Gastroesophageal sphincter (tissue), 3 donors: ENCODE measurements at regions not wholly inside any gene's neighbourhood (a gene's known extent, or its start where the extent isn't known, plus 50 kb on each side); places are given as distances from the start of the nearest gene placed in this dataset.

ENCODE experiments used
- POLR2A ChIP-seq, 2 donors: fragments of 450-650 bp; IDR thresholded peaks; one replicate each; pipeline ENCODE4 v1.6.1; 2017; ENCODE audit warnings: antibody characterized with exemption in 2 of 2, mild to moderate bottlenecking in 2 of 2, moderate library complexity in 1 of 2
- TF ChIP-seq, protein P1 (sequence below), 4 experiments: fragments of 200-600 bp in 2 of 4; fragments of 450-650 bp in 2 of 4; sonication (generic) in 1 of 4; IDR thresholded peaks; one replicate each; pipeline ENCODE4 v1.5.1; 2017 to 2019; ENCODE audit warnings: antibody characterized with exemption in 4 of 4, mild to moderate bottlenecking in 2 of 4, moderate library complexity in 2 of 4

DNA sequence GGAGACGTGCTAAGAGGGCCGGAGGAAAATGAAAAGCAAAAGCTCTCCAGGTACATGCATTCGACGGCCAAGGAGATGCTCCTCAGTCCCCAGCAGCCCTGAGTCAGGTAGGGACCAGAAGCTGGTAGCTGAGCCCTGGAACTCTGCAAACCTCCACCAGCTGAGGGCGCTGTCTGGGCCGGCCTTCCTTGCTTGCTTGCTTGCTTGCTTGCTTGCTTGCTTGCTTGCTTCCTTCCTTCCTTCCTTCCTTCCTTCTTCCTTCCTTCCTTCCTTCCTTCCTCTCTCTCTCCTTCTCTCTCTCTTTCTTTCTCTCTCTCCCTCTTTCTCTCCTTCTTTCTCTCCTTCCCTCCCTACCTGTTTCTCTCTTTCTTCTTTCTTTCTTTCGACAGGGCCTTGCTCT lies 94.6 kb upstream of the RASGRF1 start:
- TF ChIP-seq, protein P1, sequence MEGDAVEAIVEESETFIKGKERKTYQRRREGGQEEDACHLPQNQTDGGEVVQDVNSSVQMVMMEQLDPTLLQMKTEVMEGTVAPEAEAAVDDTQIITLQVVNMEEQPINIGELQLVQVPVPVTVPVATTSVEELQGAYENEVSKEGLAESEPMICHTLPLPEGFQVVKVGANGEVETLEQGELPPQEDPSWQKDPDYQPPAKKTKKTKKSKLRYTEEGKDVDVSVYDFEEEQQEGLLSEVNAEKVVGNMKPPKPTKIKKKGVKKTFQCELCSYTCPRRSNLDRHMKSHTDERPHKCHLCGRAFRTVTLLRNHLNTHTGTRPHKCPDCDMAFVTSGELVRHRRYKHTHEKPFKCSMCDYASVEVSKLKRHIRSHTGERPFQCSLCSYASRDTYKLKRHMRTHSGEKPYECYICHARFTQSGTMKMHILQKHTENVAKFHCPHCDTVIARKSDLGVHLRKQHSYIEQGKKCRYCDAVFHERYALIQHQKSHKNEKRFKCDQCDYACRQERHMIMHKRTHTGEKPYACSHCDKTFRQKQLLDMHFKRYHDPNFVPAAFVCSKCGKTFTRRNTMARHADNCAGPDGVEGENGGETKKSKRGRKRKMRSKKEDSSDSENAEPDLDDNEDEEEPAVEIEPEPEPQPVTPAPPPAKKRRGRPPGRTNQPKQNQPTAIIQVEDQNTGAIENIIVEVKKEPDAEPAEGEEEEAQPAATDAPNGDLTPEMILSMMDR (IDR thresholded peaks at IDR 0.05) = no peak
- no peak for TF ChIP-seq POLR2A (IDR thresholded peaks at IDR 0.05)
